GM19467 (cell line): ENCODE measurements at regions not wholly inside any gene's neighbourhood (a gene's known extent, or its start where the extent isn't known, plus 50 kb on each side); places are given as distances from the start of the nearest gene placed in this dataset.
"Not testable (repeated sequence)": the region's sequence is repeated elsewhere in the genome, so short reads cannot be mapped to it uniquely, and the experiment has no call there.

Experiments
- ATAC-seq: cut with Tn5 transposase; IDR thresholded peaks from one replicate; pipeline ENCODE4 v1.9.1; 2021; ENCODE audit warnings: mild to moderate bottlenecking, moderate library complexity; ENCODE audit not compliant: unreplicated experiment

GRCh38 chrX:131875827-131876226 is 147.3 kb upstream of the STK26 start:
- not testable (repeated sequence) for ATAC-seq

GRCh38 chrX:131881194-131881593 is 141.9 kb upstream of the STK26 start:
- ATAC-seq = no peak

- not testable (repeated sequence) for ATAC-seq
Measured at GRCh38 chrX:131885042-131885441, 138.1 kb upstream of the STK26 start.

GRCh38 chrX:131893857-131894256 is 129.2 kb upstream of the STK26 start:
- ATAC-seq = not testable (repeated sequence)

GRCh38 chrX:131894995-131895394 is 128.1 kb upstream of the STK26 start:
- ATAC-seq = no peak

GRCh38 chrX:131895807-131896206 is 127.3 kb upstream of the STK26 start:
- no peak for ATAC-seq

- ATAC-seq = no peak
Measured at GRCh38 chrX:131901546-131901945, 121.6 kb upstream of the STK26 start.

- ATAC-seq = no peak
Measured at GRCh38 chrX:131907488-131908314, 115.4 kb upstream of the STK26 start.

GRCh38 chrX:131910586-131910985 is 112.5 kb upstream of the STK26 start:
- ATAC-seq = no peak

GRCh38 chrX:131915488-131915887 is 107.6 kb upstream of the STK26 start:
- no peak for ATAC-seq

- no peak for ATAC-seq
Measured at GRCh38 chrX:131917588-131917987, 105.5 kb upstream of the STK26 start.

- ATAC-seq = no peak
Measured at GRCh38 chrX:131918839-131919238, 104.3 kb upstream of the STK26 start.

GRCh38 chrX:131923614-131924250 is 99.4 kb upstream of the STK26 start:
- ATAC-seq = no peak

GRCh38 chrX:131938749-131939148 is 84.4 kb upstream of the STK26 start:
- ATAC-seq = no peak

- ATAC-seq = no peak
Measured at GRCh38 chrX:131942034-131942433, 81.1 kb upstream of the STK26 start.

GRCh38 chrX:131944936-131945902 is 77.9 kb upstream of the STK26 start:
- no peak for ATAC-seq

- no peak for ATAC-seq
Measured at GRCh38 chrX:131951166-131951565, 71.9 kb upstream of the STK26 start.

- ATAC-seq = no peak
Measured at GRCh38 chrX:131955099-131955777, 67.9 kb upstream of the STK26 start.

- no peak for ATAC-seq
Measured at GRCh38 chrX:131958724-131959123, 64.4 kb upstream of the STK26 start.

- no peak for ATAC-seq
Measured at GRCh38 chrX:131970347-131970746, 52.8 kb upstream of the STK26 start.
